Subcutaneous abdominal adipose tissue (tissue), 5 donors: ENCODE measurements at regions not wholly inside any gene's neighbourhood (a gene's known extent, or its start where the extent isn't known, plus 50 kb on each side); places are given as distances from the start of the nearest gene placed in this dataset.

Source experiments
- H3K27ac ChIP-seq: one replicate; pipeline ENCODE4 v1.7.0; 2013; ENCODE audit warnings: low read depth, mild to moderate bottlenecking, inconsistent platforms, low read length, moderate library complexity
- H3K27me3 ChIP-seq, 5 donors: one replicate each; pipeline ENCODE4 v1.7.0; 2013; ENCODE audit warnings: low read length in 5 of 5, inconsistent platforms in 1 of 5; ENCODE audit not compliant: control insufficient read depth in 5 of 5, insufficient read depth in 4 of 5
- H3K36me3 ChIP-seq, 5 donors: one replicate each; pipeline ENCODE4 v1.7.0; 2013; ENCODE audit warnings: low read length in 5 of 5; ENCODE audit not compliant: control insufficient read depth in 5 of 5, insufficient read depth in 5 of 5
- H3K4me1 ChIP-seq, 5 donors: one replicate each; pipeline ENCODE4 v1.7.0; 2013; ENCODE audit warnings: low read length in 5 of 5, mild to moderate bottlenecking in 3 of 5, moderate library complexity in 1 of 5; ENCODE audit not compliant: control insufficient read depth in 5 of 5, insufficient read depth in 5 of 5
- H3K4me3 ChIP-seq, 5 donors: one replicate each; pipeline ENCODE4 v1.7.0; 2013; ENCODE audit warnings: low read length in 5 of 5, low read depth in 1 of 5
- H3K9ac ChIP-seq, 5 donors: one replicate each; pipeline ENCODE4 v1.7.0; 2013; ENCODE audit warnings: low read length in 5 of 5, mild to moderate bottlenecking in 4 of 5, moderate library complexity in 3 of 5
- H3K9me3 ChIP-seq, 5 donors: one replicate each; pipeline ENCODE4 v1.7.0; 2013; ENCODE audit warnings: low read length in 5 of 5; ENCODE audit not compliant: control insufficient read depth in 5 of 5
- donor health status: healthy.
- donor health status: healthy.
- donor health status: healthy.
- donor health status: healthy.
- donor health status: healthy.

DNA sequence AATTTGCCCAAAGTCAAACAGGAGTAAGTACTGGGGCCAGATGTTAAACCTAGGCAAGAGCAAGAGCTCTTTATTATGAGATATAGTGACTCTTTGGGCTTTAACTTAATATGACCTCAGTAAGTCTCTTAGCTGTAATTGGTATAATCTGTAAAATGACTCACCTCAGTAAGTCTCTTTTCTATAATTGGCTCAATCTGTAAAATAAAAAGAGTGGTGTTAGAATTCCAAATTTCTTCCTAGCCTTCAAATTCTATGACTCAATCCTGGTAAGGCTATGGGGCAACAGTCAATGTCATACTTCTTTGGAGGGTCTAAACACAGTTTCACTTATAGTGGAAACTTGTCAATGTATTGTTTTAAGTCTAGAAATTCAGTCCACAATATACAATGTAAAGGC is 1608.9 kb upstream of the PIK3C3 start:
- H3K4me3 ChIP-seq = no peak overlapping the region
- H3K9me3 ChIP-seq = no peaks in the 10 kb centered on the region
- H3K27ac ChIP-seq = no peak overlapping the region
- H3K36me3 ChIP-seq = no peaks in the 10 kb centered on the region
- H3K9ac ChIP-seq = no peak overlapping the region
- H3K27me3 ChIP-seq = no peaks in the 10 kb centered on the region
- no peaks in the 10 kb centered on the region for H3K4me1 ChIP-seq

- Histone ChIP-seq H3K4me3 (no peak overlapping the region), H3K36me3 (no peaks in the 10 kb centered on the region), H3K27me3 (no peaks in the 10 kb centered on the region), H3K27ac (no peak overlapping the region), H3K9me3 (no peaks in the 10 kb centered on the region), H3K4me1 (no peaks in the 10 kb centered on the region), H3K9ac (no peak overlapping the region)
Observed at GRCh38 chr18:40341701-40342100, 1613.3 kb upstream of the PIK3C3 start.

GRCh38 chr18:40338284-40338683 is 1616.8 kb upstream of the PIK3C3 start:
- Histone ChIP-seq H3K4me3 (no peak overlapping the region), H3K36me3 (no peaks in the 10 kb centered on the region), H3K9me3 (peaks cover 0 to 4% (median 0%) of the 10 kb centered on the region in 5 donors), H3K9ac (no peak overlapping the region), H3K27ac (no peak overlapping the region), H3K27me3 (no peaks in the 10 kb centered on the region), H3K4me1 (no peaks in the 10 kb centered on the region)

- Histone ChIP-seq H3K27ac (no peak overlapping the region), H3K9ac (no peak overlapping the region), H3K36me3 (no peaks in the 10 kb centered on the region), H3K27me3 (no peaks in the 10 kb centered on the region), H3K4me3 (no peak overlapping the region), H3K4me1 (no peaks in the 10 kb centered on the region), H3K9me3 (peaks cover 0 to 5% (median 0%) of the 10 kb centered on the region in 5 donors)
Observed at GRCh38 chr18:40326985-40327384, 1628.0 kb upstream of the PIK3C3 start.

GRCh38 chr18:40325988-40326387 is 1629.0 kb upstream of the PIK3C3 start:
- H3K27ac ChIP-seq = no peak overlapping the region
- H3K27me3 ChIP-seq = no peaks in the 10 kb centered on the region
- H3K36me3 ChIP-seq = no peaks in the 10 kb centered on the region
- no peak overlapping the region for H3K4me3 ChIP-seq
- H3K9me3 ChIP-seq = no peaks in the 10 kb centered on the region
- no peaks in the 10 kb centered on the region for H3K4me1 ChIP-seq
- no peak overlapping the region for H3K9ac ChIP-seq

GRCh38 chr18:40314199-40314598 is 1640.8 kb upstream of the PIK3C3 start:
- H3K4me3 ChIP-seq = no peak overlapping the region
- H3K4me1 ChIP-seq = peaks cover 0 to 4% (median 0%) of the 10 kb centered on the region in 5 donors
- no peak overlapping the region for H3K9ac ChIP-seq

DNA sequence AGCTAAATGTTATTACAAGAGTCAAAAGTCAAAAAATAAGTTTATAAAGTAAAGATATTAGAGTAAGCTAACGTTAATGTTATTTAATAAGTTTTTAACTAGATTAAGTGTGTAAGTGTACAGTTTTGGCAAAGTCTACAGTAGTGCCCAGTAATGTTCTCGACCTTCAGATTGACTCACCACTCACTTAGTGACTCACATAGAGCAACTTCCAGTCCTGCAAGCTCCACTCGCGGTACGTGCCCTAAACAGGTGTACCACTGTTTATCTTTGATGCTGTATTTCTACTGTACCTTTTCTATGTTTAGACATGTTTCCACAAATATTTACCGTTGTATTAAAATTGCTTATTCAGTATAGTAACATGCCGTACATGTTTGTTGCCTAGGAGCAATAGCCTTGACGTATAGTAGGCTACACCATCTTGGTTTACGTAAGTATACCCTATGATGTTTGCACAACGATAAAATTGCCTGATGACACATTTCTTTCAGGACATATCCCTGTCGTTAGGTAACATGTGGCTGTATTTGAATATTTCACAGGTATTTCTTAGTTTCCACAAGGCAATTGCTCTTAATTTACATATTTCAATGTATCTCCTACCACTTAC is 1641.9 kb upstream of the PIK3C3 start:
- no peak overlapping the region for H3K4me3 ChIP-seq
- H3K27ac ChIP-seq = no peak overlapping the region
- no peaks in the 10 kb centered on the region for H3K27me3 ChIP-seq
- no peaks in the 10 kb centered on the region for H3K4me1 ChIP-seq
- no peak overlapping the region for H3K9ac ChIP-seq
- H3K36me3 ChIP-seq = no peaks in the 10 kb centered on the region
- H3K9me3 ChIP-seq = no peaks in the 10 kb centered on the region

More at GRCh38 chr18:40314199-40314598, 1640.8 kb upstream of the PIK3C3 start:
- Histone ChIP-seq H3K9me3 (no peaks in the 10 kb centered on the region), H3K27ac (no peak overlapping the region), H3K36me3 (no peaks in the 10 kb centered on the region), H3K27me3 (no peaks in the 10 kb centered on the region)

DNA sequence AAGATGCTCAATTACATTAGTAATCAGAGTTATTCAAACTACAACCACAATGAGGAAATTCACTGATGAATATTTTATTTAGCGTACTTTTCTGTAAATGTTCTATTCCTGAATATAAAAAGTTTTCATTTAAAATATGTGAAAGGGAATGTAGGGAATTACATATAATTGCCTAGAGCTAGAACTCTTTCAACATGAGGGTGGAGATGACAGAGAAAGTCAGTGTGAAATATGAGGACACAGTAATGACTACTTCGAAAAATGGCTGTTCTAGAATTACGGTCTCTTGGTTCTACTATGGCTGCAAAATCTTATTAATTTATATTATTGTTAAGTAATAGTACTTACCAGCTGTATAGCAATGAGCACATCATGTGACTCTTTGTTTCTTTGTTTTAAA is 1647.4 kb upstream of the PIK3C3 start:
- peaks cover 0 to 8% (median 0%) of the 10 kb centered on the region in 5 donors for H3K9me3 ChIP-seq
- no peak overlapping the region for H3K9ac ChIP-seq
- no peak overlapping the region for H3K4me3 ChIP-seq
- no peaks in the 10 kb centered on the region for H3K4me1 ChIP-seq
- H3K36me3 ChIP-seq = no peaks in the 10 kb centered on the region
- H3K27me3 ChIP-seq = no peaks in the 10 kb centered on the region
- no peak overlapping the region for H3K27ac ChIP-seq

DNA sequence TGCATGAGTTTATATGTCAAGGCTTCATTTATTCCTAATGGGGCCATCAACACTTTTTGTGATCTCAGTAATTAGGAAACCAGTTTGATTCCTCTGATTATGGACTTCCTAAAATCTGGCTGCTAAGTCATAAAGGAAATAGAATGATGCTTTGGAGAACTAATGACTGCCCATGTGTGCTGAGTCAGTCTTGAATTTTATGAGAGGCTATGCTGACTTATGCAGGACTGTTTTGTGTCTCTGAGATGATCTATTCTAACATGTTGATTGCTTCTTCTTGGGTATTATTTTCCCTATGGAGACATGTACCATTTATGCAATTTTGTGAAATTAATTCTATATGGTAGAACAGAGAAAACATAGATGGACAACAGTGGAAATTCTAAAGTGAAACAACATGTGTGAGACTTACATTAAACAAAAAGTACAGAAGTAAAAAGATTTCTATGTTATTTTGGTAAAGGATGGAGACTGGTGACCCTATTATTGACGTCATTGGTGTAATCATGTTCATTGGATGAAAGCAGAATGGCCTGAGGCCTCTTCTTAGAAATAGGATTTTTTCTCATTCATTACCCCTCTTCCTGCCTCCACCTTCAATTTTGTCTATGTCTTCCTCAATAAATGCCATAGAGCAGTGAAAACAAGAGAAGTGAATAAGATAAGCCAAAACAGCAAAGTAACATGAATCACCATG is 1658.2 kb upstream of the PIK3C3 start:
- H3K36me3 ChIP-seq = no peaks in the 10 kb centered on the region
- H3K4me1 ChIP-seq = no peaks in the 10 kb centered on the region
- H3K27ac ChIP-seq = no peak overlapping the region
- H3K9ac ChIP-seq = no peak overlapping the region
- no peak overlapping the region for H3K4me3 ChIP-seq
- H3K9me3 ChIP-seq = no peaks in the 10 kb centered on the region
- no peaks in the 10 kb centered on the region for H3K27me3 ChIP-seq

DNA sequence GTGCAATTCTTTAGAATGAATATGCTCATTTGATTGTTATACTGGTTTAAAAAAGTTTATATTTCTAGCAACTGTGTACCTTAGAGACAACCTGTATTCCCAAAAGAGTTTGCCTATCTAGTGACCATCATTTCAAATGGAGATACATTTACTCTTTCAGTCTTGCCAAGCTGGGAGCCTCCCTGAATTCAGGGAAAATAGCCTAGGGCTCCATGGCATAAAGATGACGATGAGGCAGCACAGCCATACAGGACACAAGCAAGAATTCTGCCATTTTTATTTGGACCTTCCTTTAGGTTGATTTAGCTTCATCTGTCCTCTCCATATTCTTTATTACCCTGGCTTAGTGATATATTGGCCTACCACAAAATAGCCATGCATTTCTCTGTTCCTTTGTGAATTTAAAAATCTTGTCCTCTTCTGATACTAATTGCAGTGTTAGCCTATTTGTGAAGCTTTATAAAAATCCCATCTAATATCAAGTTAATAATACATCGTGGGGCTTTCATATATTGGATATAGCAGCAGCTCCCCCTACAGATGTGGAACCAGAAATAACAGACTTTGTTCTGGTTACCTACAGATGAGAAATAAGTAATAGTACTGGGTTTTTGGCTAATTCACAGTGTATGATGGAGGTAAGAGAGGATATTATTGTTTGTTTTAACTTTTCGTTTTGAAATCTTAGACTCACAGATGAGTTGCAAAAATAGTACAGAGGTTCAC is 1661.9 kb upstream of the PIK3C3 start:
- Histone ChIP-seq H3K4me3 (no peak overlapping the region), H3K9ac (no peak overlapping the region), H3K9me3 (no peaks in the 10 kb centered on the region), H3K27ac (no peak overlapping the region), H3K27me3 (no peaks in the 10 kb centered on the region), H3K36me3 (no peaks in the 10 kb centered on the region), H3K4me1 (no peaks in the 10 kb centered on the region)
